ENCODE measurements at regions not wholly inside any gene's neighbourhood (a gene's known extent, or its start where the extent isn't known, plus 50 kb on each side); places are given as distances from the start of the nearest gene placed in this dataset.
A peak's percentile ranks its signal among the peaks of the same experiment; 100 is the strongest.

DNA sequence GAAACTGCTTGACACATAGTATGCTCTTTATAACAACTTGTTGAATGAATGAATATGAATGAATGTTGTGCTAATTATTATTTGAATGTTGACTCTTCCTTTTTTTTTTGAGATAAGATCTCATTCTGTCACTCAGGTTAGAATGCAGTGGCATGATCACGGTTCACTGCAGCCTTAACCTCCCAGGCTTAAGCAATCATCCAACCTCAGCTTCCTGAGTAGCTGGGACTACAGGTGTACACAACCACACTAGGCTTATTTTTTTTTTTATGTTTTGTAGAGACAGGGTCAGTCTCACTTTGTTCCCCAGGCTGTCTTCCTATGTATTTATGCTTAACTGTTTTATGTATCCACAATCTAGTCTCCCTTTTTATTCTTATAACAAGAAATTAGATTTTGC is 114.7 kb upstream of the WDFY3 start:
- ChIA-PET CTCF (no interaction called here), POLR2A (no interaction called here)
- no peak overlapping the region for H3K27ac ChIP-seq (ENCODE audit: low read depth, low read length)
- H3K9me3 ChIP-seq (ENCODE audit: control insufficient read depth, insufficient read depth, low read length), result no peaks in the 10 kb centered on the region
- no peaks in the 10 kb centered on the region for H3K27me3 ChIP-seq (ENCODE audit: control insufficient read depth, insufficient read depth, low read length)
- DNase-seq (ENCODE audit: low read depth, low spot score), result no peak
- TF ChIP-seq, protein P1, sequence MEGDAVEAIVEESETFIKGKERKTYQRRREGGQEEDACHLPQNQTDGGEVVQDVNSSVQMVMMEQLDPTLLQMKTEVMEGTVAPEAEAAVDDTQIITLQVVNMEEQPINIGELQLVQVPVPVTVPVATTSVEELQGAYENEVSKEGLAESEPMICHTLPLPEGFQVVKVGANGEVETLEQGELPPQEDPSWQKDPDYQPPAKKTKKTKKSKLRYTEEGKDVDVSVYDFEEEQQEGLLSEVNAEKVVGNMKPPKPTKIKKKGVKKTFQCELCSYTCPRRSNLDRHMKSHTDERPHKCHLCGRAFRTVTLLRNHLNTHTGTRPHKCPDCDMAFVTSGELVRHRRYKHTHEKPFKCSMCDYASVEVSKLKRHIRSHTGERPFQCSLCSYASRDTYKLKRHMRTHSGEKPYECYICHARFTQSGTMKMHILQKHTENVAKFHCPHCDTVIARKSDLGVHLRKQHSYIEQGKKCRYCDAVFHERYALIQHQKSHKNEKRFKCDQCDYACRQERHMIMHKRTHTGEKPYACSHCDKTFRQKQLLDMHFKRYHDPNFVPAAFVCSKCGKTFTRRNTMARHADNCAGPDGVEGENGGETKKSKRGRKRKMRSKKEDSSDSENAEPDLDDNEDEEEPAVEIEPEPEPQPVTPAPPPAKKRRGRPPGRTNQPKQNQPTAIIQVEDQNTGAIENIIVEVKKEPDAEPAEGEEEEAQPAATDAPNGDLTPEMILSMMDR (IDR thresholded peaks at IDR 0.05; ENCODE audit: low read depth, low read length), result no peak
- H3K4me3 ChIP-seq (ENCODE audit: low read depth, low read length), result no peak overlapping the region

GRCh38 chr4:85084371-85085094 is 118.0 kb upstream of the WDFY3 start:
- CTCF ChIA-PET, result interaction anchor here (0.5 to 3.9 kb wide), 48 partner anchors 8 to 1351 kb away, joined by 3 to 51 read pairs (median 4); no protein-coding TSS in a partner anchor
- DNase-seq (ENCODE audit: low read depth, low spot score), result peak; percentile 42
- H3K27me3 ChIP-seq (ENCODE audit: control insufficient read depth, insufficient read depth, low read length), result no peaks in the 10 kb centered on the region
- no peak overlapping the region for H3K27ac ChIP-seq (ENCODE audit: low read depth, low read length)
- H3K9me3 ChIP-seq (ENCODE audit: control insufficient read depth, insufficient read depth, low read length), result no peaks in the 10 kb centered on the region
- POLR2A ChIA-PET, result no interaction called here
- no peak overlapping the region for H3K4me3 ChIP-seq (ENCODE audit: low read depth, low read length)
- TF ChIP-seq, protein P1 (IDR thresholded peaks at IDR 0.05; ENCODE audit: low read depth, low read length), result peak; percentile 79

- POLR2A ChIA-PET, result no interaction called here
- H3K27me3 ChIP-seq (ENCODE audit: control insufficient read depth, insufficient read depth, low read length), result no peaks in the 10 kb centered on the region
- H3K4me3 ChIP-seq (ENCODE audit: low read depth, low read length), result no peak overlapping the region
- no peaks in the 10 kb centered on the region for H3K9me3 ChIP-seq (ENCODE audit: control insufficient read depth, insufficient read depth, low read length)
- DNase-seq (ENCODE audit: low read depth, low spot score), result no peak
- TF ChIP-seq, protein P1 (IDR thresholded peaks at IDR 0.05; ENCODE audit: low read depth, low read length), result no peak
- no peak overlapping the region for H3K27ac ChIP-seq (ENCODE audit: low read depth, low read length)
- CTCF ChIA-PET, result interaction anchor here (3.9 kb wide), 1 partner anchor 661 kb away, joined by 51 read pairs; no protein-coding TSS in a partner anchor
Measured at GRCh38 chr4:85086721-85087120, 120.2 kb upstream of the WDFY3 start.

- Histone ChIP-seq H3K4me3 (ENCODE audit: low read depth, low read length) (no peak overlapping the region), H3K27me3 (ENCODE audit: control insufficient read depth, insufficient read depth, low read length) (no peaks in the 10 kb centered on the region), H3K9me3 (ENCODE audit: control insufficient read depth, insufficient read depth, low read length) (no peaks in the 10 kb centered on the region), H3K27ac (ENCODE audit: low read depth, low read length) (no peak overlapping the region)
- CTCF ChIA-PET, result interaction anchor here (1.3 kb wide), 1 partner anchor 8 kb away, joined by 4 read pairs; no protein-coding TSS in a partner anchor
- POLR2A ChIA-PET, result no interaction called here
- no peak for DNase-seq (ENCODE audit: low read depth, low spot score)
- TF ChIP-seq, protein P1 (IDR thresholded peaks at IDR 0.05; ENCODE audit: low read depth, low read length), result no peak
Measured at GRCh38 chr4:85092536-85092935, 126.0 kb upstream of the WDFY3 start.

- Histone ChIP-seq H3K27me3 (ENCODE audit: control insufficient read depth, insufficient read depth, low read length) (no peaks in the 10 kb centered on the region), H3K4me3 (ENCODE audit: low read depth, low read length) (no peak overlapping the region), H3K9me3 (ENCODE audit: control insufficient read depth, insufficient read depth, low read length) (no peaks in the 10 kb centered on the region), H3K27ac (ENCODE audit: low read depth, low read length) (no peak overlapping the region)
- CTCF ChIA-PET, result interaction anchor here (1.3 kb wide), 1 partner anchor 8 kb away, joined by 4 read pairs; no protein-coding TSS in a partner anchor
- POLR2A ChIA-PET, result no interaction called here
- TF ChIP-seq, protein P1 (IDR thresholded peaks at IDR 0.05; ENCODE audit: low read depth, low read length), result no peak
- DNase-seq (ENCODE audit: low read depth, low spot score), result no peak
Measured at GRCh38 chr4:85092943-85093342, 126.5 kb upstream of the WDFY3 start.
